HG03039 (cell line): ENCODE measurements at regions not wholly inside any gene's neighbourhood (a gene's known extent, or its start where the extent isn't known, plus 50 kb on each side); places are given as distances from the start of the nearest gene placed in this dataset.

Experiments used
- ATAC-seq: cut with Tn5 transposase; IDR thresholded peaks from one replicate; pipeline ENCODE4 v1.9.1; 2021; ENCODE audit warnings: mild to moderate bottlenecking, moderate library complexity; ENCODE audit not compliant: unreplicated experiment

GRCh38 chr10:44326474-44327030, 58.3 kb downstream of the CXCL12 start:
- ATAC-seq, result no peak

- ATAC-seq, result no peak
These were observed 59.1 kb downstream of the CXCL12 start for GRCh38 chr10:44325596-44326307.

- no peak for ATAC-seq
These were observed 59.7 kb downstream of the CXCL12 start for GRCh38 chr10:44325157-44325556.

GRCh38 chr10:44323838-44324237, 61.1 kb downstream of the CXCL12 start:
- ATAC-seq, result no peak

- no peak for ATAC-seq
These were observed 62.8 kb downstream of the CXCL12 start for GRCh38 chr10:44322137-44322536.

GRCh38 chr10:44320756-44321155, 64.1 kb downstream of the CXCL12 start:
- ATAC-seq, result no peak

GRCh38 chr10:44317856-44318255, 67.0 kb downstream of the CXCL12 start:
- no peak for ATAC-seq

- no peak for ATAC-seq
These were observed 68.0 kb downstream of the CXCL12 start for GRCh38 chr10:44316922-44317215.

- ATAC-seq, result peak; percentile 64
These were observed 68.5 kb downstream of the CXCL12 start for GRCh38 chr10:44316187-44316921.

GRCh38 chr10:44314802-44315460, 70.0 kb downstream of the CXCL12 start:
- no peak for ATAC-seq

- ATAC-seq, result no peak
These were observed 71.1 kb downstream of the CXCL12 start for GRCh38 chr10:44313761-44314165.

GRCh38 chr10:44312401-44312800, 72.5 kb downstream of the CXCL12 start:
- no peak for ATAC-seq

- ATAC-seq, result no peak
These were observed 73.3 kb downstream of the CXCL12 start for GRCh38 chr10:44311563-44312051.

GRCh38 chr10:44310762-44311562, 73.9 kb downstream of the CXCL12 start:
- peak; percentile 78 for ATAC-seq

GRCh38 chr10:44309939-44310761, 74.7 kb downstream of the CXCL12 start:
- no peak for ATAC-seq

GRCh38 chr10:44309361-44309760, 75.5 kb downstream of the CXCL12 start:
- no peak for ATAC-seq

- no peak for ATAC-seq
These were observed 76.0 kb downstream of the CXCL12 start for GRCh38 chr10:44308935-44309334.

GRCh38 chr10:44307691-44308090, 77.2 kb downstream of the CXCL12 start:
- no peak for ATAC-seq

- no peak for ATAC-seq
These were observed 78.1 kb downstream of the CXCL12 start for GRCh38 chr10:44306762-44307161.

- ATAC-seq, result no peak
These were observed 78.7 kb downstream of the CXCL12 start for GRCh38 chr10:44306147-44306710.
